Body of pancreas (tissue), 4 donors: ENCODE measurements at regions not wholly inside any gene's neighbourhood (a gene's known extent, or its start where the extent isn't known, plus 50 kb on each side); places are given as distances from the start of the nearest gene placed in this dataset.

Experiments
- POLR2A ChIP-seq, 3 donors: fragments of 450-650 bp; IDR thresholded peaks; one replicate each; pipeline ENCODE4 v1.6.1; 2016; ENCODE audit warnings: antibody characterized with exemption in 3 of 3, mild to moderate bottlenecking in 2 of 3
- TF ChIP-seq, protein P1 (sequence below), 7 experiments: fragments of 450-650 bp in 4 of 7; fragments of 200-600 bp in 3 of 7; sonication (generic) in 3 of 7; IDR thresholded peaks; one replicate each; pipeline ENCODE4 v1.5.1; 2016 to 2019; ENCODE audit warnings: antibody characterized with exemption in 7 of 7

DNA sequence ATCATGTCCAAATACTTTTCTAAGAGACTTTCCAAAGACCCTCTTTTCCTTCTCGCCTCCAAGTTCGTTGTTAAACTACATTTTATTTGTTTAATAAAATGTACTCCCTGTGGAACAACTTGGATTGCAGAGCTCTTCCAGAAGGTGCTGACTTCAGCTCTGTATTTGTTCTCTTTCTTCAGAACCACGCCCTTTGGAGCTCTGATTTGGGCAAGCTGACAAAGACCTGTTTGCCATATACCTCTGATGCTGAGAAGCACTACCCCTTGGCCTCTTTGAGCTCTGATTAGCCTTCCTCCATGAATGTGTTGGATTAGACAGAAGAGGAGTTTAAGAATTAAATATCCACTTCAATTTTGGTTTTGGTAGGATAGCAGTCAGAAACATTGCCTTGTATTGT is 815.1 kb upstream of the POU3F4 start:
- TF ChIP-seq, protein P1, sequence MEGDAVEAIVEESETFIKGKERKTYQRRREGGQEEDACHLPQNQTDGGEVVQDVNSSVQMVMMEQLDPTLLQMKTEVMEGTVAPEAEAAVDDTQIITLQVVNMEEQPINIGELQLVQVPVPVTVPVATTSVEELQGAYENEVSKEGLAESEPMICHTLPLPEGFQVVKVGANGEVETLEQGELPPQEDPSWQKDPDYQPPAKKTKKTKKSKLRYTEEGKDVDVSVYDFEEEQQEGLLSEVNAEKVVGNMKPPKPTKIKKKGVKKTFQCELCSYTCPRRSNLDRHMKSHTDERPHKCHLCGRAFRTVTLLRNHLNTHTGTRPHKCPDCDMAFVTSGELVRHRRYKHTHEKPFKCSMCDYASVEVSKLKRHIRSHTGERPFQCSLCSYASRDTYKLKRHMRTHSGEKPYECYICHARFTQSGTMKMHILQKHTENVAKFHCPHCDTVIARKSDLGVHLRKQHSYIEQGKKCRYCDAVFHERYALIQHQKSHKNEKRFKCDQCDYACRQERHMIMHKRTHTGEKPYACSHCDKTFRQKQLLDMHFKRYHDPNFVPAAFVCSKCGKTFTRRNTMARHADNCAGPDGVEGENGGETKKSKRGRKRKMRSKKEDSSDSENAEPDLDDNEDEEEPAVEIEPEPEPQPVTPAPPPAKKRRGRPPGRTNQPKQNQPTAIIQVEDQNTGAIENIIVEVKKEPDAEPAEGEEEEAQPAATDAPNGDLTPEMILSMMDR (IDR thresholded peaks at IDR 0.05): no peak
- no peak for TF ChIP-seq POLR2A (IDR thresholded peaks at IDR 0.05)
